ENCODE measurements at regions not wholly inside any gene's neighbourhood (a gene's known extent, or its start where the extent isn't known, plus 50 kb on each side); places are given as distances from the start of the nearest gene placed in this dataset.
"Not testable (repeated sequence)": the region's sequence is repeated elsewhere in the genome, so short reads cannot be mapped to it uniquely, and the experiment has no call there.

- DNase-seq: no peak
Measured at GRCh38 chr1:41978986-41979385, 60.3 kb upstream of the HIVEP3 start.

DNA sequence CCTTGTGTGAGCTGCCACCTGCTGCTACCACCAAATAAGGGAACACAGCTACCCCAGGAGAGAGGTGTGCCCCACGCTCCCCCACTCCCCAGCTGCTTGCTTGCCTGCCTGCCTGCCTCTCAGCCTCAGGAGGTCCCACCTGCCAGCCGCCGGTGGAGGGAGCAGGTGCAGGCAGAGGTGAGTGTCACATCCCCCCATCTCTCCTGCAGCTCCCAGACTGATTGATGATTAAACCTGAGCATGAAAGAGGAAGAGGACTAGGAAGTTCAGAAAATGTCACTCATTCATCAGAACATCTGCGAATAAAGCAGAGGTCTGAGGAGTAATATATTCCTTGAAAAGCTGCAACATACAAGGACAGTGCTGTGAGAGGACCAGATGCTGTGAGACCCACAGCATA is 58.6 kb upstream of the HIVEP3 start:
- DNase-seq: no peak

DNA sequence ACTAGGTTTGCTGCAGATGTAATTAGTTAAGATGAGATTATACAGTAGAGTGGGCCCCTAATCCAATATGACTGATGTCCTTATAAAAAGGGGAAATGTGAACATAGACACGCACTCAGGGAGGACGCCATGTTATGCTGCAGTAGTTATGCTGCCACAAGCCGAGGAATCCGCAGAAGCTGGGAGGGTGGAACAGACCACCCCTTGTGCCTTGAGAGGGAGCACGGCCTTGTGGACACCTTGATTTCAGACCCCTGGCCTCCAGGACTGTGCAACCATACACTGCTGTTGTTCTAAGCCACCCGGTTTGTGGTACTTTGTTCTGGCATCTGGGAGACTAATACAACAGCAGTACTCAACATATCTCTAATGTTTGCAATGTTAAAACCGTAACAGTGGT is 57.9 kb upstream of the HIVEP3 start:
- no peak for DNase-seq

DNA sequence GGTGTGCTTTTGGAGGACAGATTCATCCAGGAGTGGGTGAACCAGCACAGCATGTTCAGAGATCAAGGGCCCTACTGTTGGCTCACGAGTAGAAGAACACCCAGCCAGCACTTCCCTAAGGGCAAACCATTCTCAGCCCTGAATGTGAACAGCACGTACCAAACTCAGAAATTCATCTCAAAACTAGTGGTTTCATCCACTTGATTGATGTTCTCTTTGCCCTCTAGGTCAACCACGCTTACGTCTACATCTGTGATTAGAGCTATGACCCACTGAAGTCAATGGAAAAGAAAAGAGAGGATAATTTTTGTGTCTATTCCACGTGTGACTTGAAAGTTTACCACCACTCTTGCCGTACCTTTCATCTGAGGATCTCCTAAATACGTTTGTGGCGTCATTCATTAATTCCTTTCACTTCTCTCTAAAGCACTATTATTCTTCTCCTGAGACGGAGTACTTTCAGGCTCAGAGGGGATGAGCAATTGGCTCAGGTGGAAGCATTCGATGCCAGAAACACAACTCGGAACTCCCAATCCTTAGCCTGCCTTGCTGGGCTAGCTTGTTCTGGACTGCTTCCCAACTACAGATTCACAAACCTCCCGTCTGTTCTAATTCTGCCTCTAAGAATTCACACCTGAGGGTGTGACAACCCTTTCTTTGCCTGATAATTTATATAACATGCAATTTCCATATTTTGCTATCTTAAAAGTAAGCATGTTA is 57.3 kb upstream of the HIVEP3 start:
- DNase-seq: no peak

DNA sequence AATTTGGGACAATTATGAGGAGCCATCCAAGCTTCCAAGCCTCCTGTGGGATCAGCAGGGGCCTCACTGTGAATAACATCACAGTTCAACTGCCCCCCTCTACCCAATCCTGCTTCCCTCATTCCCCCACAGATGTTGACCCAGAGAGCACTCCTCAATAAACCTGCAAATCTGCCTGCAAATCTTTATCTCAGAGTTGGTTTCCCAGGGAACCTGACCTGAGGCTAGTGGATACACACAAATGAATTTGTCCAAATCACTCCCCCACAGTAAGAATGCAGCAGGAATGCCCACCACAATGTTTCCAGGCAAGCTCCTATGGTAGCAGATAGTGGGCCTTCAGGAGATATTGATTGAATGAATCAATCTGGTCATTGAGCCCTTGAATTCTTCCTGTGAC is 56.4 kb upstream of the HIVEP3 start:
- no peak for DNase-seq

- not testable (repeated sequence) for DNase-seq
Measured at GRCh38 chr1:41968557-41968956, 49.8 kb upstream of the HIVEP3 start.

Measured in retina (tissue), 1 donor.